SK-N-SH (cell line): ENCODE measurements at regions not wholly inside any gene's neighbourhood (a gene's known extent, or its start where the extent isn't known, plus 50 kb on each side); places are given as distances from the start of the nearest gene placed in this dataset.

Experiments
- CTCF ChIA-PET: fragments of 300-600, 350-600 bp; formaldehyde crosslinking; extraction: SDS; loops from one replicate; lab custom pipeline; 2021; lab: Yijun Ruan, JAX
- POLR2A ChIA-PET: fragments of 350-600 bp; sonication (Branson Sonifier 250); formaldehyde crosslinking; extraction: SDS; loops from one replicate; lab custom pipeline; 2020; ENCODE audit warnings: antibody characterized with exemption, inconsistent platforms; lab: Yijun Ruan, JAX
- DNase-seq: peaks from one replicate; pipeline ENCODE4 v3.0.0; 2012
- H2AFZ ChIP-seq: fragments of 200-600 bp; sonication (generic); 2 replicates; pipeline ENCODE4 v1.8.1; 2016; ENCODE audit warnings: antibody characterized with exemption, mild to moderate bottlenecking, low read depth
- H3F3A ChIP-seq: fragments of 200-600 bp; sonication (generic); replicated peaks from 2 replicates; pipeline ENCODE3; 2016; ENCODE audit warnings: antibody characterized with exemption, mild to moderate bottlenecking; ENCODE audit not compliant: insufficient read depth
- H3K27ac ChIP-seq, 2 experiments: fragments of 200-500 bp in 1 of 2; fragments of 200-600 bp in 1 of 2; sonication (Bioruptor generic) in 1 of 2; sonication (generic), shearing (Covaris generic) in 1 of 2; 2 replicates each; pipeline versions ENCODE4 v1.5.1 to v1.6.1; 2014 to 2016; ENCODE audit warnings: low read depth in 2 of 2, inconsistent platforms in 1 of 2, low read length in 1 of 2, mild to moderate bottlenecking in 1 of 2, mixed read lengths in 1 of 2
- H3K27me3 ChIP-seq: fragments of 200-600 bp; sonication (generic), shearing (Covaris generic); 2 replicates; pipeline ENCODE4 v1.6.1; 2016; ENCODE audit warnings: mixed run types; ENCODE audit not compliant: insufficient read depth
- H3K36me3 ChIP-seq, 2 experiments: fragments of 200-500 bp in 1 of 2; fragments of 200-600 bp in 1 of 2; sonication (Bioruptor generic) in 1 of 2; sonication (generic) in 1 of 2; replicated peaks in 1 of 2; 2 replicates each; pipeline versions ENCODE3 to v1.5.1; 2014 to 2016; ENCODE audit warnings: low read length in 1 of 2, mild to moderate bottlenecking in 1 of 2; ENCODE audit not compliant: insufficient read depth in 2 of 2, control insufficient read depth in 1 of 2
- H3K4me1 ChIP-seq, 2 experiments: fragments of 200-500 bp in 1 of 2; fragments of 200-600 bp in 1 of 2; sonication (Bioruptor generic) in 1 of 2; sonication (generic), shearing (Covaris generic) in 1 of 2; 2 replicates each; pipeline versions ENCODE4 v1.5.1 to v1.6.1; 2014 to 2016; ENCODE audit warnings: low read depth in 1 of 2, low read length in 1 of 2, mixed run types in 1 of 2; ENCODE audit not compliant: insufficient read depth in 2 of 2, control insufficient read depth in 1 of 2
- H3K4me2 ChIP-seq: fragments of 200-600 bp; sonication (generic), shearing (Covaris generic); 2 replicates; pipeline ENCODE4 v1.6.1; 2017; ENCODE audit warnings: mixed run types
- H3K4me3 ChIP-seq, 2 experiments: fragments of 200-500 bp in 1 of 2; fragments of 200-600 bp in 1 of 2; sonication (Bioruptor generic) in 1 of 2; sonication (generic), shearing (Covaris generic) in 1 of 2; 2 replicates each; pipeline versions ENCODE4 v1.5.1 to v1.8.1; 2014 to 2016; ENCODE audit warnings: low read depth in 2 of 2, inconsistent platforms in 1 of 2, low read length in 1 of 2, mild to moderate bottlenecking in 1 of 2, mixed read lengths in 1 of 2, moderate library complexity in 1 of 2
- H3K79me2 ChIP-seq: fragments of 200-600 bp; sonication (generic); 2 replicates; pipeline ENCODE4 v1.8.1; 2017; ENCODE audit warnings: mild to moderate bottlenecking; ENCODE audit not compliant: insufficient read depth
- H3K9ac ChIP-seq: fragments of 200-600 bp; sonication (generic); 2 replicates; pipeline ENCODE4 v1.6.1; 2017; ENCODE audit warnings: mixed run types
- H3K9me2 ChIP-seq: fragments of 200-600 bp; sonication (generic); 2 replicates; pipeline ENCODE4 v1.6.1; 2017; ENCODE audit warnings: mixed run types
- H3K9me3 ChIP-seq: fragments of 200-600 bp; sonication (generic); 2 replicates; pipeline ENCODE4 v1.6.1; 2017; ENCODE audit warnings: mixed run types, mild to moderate bottlenecking, moderate library complexity
- H4K20me1 ChIP-seq: fragments of 200-600 bp; sonication (generic); 2 replicates; pipeline ENCODE4 v1.6.1; 2017; ENCODE audit warnings: mild to moderate bottlenecking, mixed run types; ENCODE audit not compliant: insufficient read depth
- CHD2 ChIP-seq: fragments of 150-350 bp; IDR thresholded peaks from 2 replicates; pipeline ENCODE4 v1.6.1; 2018; ENCODE audit warnings: low read length; ENCODE audit not compliant: partially characterized antibody
- CTCF ChIP-seq: fragments of 200-600 bp; sonication (generic); IDR thresholded peaks from 2 replicates; pipeline ENCODE4 v1.6.1; 2017; ENCODE audit warnings: antibody characterized with exemption, mild to moderate bottlenecking, moderate library complexity
- FOSL2 ChIP-seq: IDR thresholded peaks from 2 replicates; pipeline ENCODE4 v1.4.0; 2012; ENCODE audit warnings: low read depth, mild to moderate bottlenecking, moderate library complexity, borderline replicate concordance
- FOXJ3 ChIP-seq: sonication (generic); formaldehyde crosslinking; IDR thresholded peaks from 2 replicates; pipeline ENCODE4 v1.5.1; 2020; ENCODE audit warnings: mild to moderate bottlenecking, missing genetic modification reagents
- FOXM1 ChIP-seq: IDR thresholded peaks from 2 replicates; pipeline ENCODE4 v1.4.0; 2012; ENCODE audit warnings: low read depth, mild to moderate bottlenecking
- GATA2 ChIP-seq: sonication (generic); formaldehyde crosslinking; IDR thresholded peaks from 2 replicates; pipeline ENCODE4 v1.5.0; 2020; ENCODE audit warnings: mild to moderate bottlenecking, missing genetic modification reagents
- NRF1 ChIP-seq: IDR thresholded peaks from 2 replicates; pipeline ENCODE4 v1.6.1; 2012; ENCODE audit warnings: low read depth, mild to moderate bottlenecking, low read length
- PBX3 ChIP-seq: IDR thresholded peaks from 2 replicates; pipeline ENCODE4; 2012
- REST ChIP-seq: IDR thresholded peaks from 2 replicates; pipeline ENCODE4 v1.6.1; 2012; ENCODE audit warnings: mild to moderate bottlenecking, low read depth, low read length, moderate library complexity
- SIN3A ChIP-seq: IDR thresholded peaks from 2 replicates; pipeline ENCODE4 v1.6.1; 2012; ENCODE audit warnings: low read depth, mild to moderate bottlenecking, low read length, moderate library complexity, borderline replicate concordance
- SMC3 ChIP-seq: IDR thresholded peaks from 2 replicates; pipeline ENCODE4 v1.6.1; 2012; ENCODE audit warnings: low read depth, low read length, improper control_type of control experiment
- TAF1 ChIP-seq: IDR thresholded peaks from 2 replicates; pipeline ENCODE4 v1.6.1; 2012; ENCODE audit warnings: low read depth, mild to moderate bottlenecking, low read length, moderate library complexity, borderline replicate concordance
- YY1 ChIP-seq: IDR thresholded peaks from 2 replicates; pipeline ENCODE4 v1.4.0; 2012; ENCODE audit warnings: low read depth, mild to moderate bottlenecking
- ZBTB33 ChIP-seq: IDR thresholded peaks from 2 replicates; pipeline ENCODE4 v1.4.0; 2012; ENCODE audit warnings: low read depth, borderline replicate concordance
- WGBS: methylation state at CpG from one replicate; pipeline ENCODE4 v1.1.6; 2017; ENCODE audit warnings: low lambda C conversion rate; 5-methylcytosine and 5-hydroxymethylcytosine counted together

GRCh38 chr2:45123521-45124191, 114.4 kb upstream of the SIX2 start:
- no peak for DNase-seq
- ChIA-PET CTCF (interaction anchor here (1.0 kb wide), 1 partner anchor 110 kb away, joined by 3 read pairs; no protein-coding TSS in a partner anchor), POLR2A (no interaction called here)
- Histone ChIP-seq H3K9me3 (no peaks in the 10 kb centered on the region), H3K27ac (no peak overlapping the region), H3K9ac (no peak overlapping the region), H3K4me3 (no peak overlapping the region), H3K36me3 (no peaks in the 10 kb centered on the region), H3K9me2 (no peaks in the 10 kb centered on the region), H4K20me1 (no peaks in the 10 kb centered on the region), H3F3A (peaks cover 14% of the 10 kb centered on the region), H3K27me3 (no peaks in the 10 kb centered on the region), H2AFZ (no peak overlapping the region), H3K4me2 (no peak overlapping the region), H3K79me2 (no peaks in the 10 kb centered on the region), H3K4me1 (peaks cover 0 to 27% of the 10 kb centered on the region in 2 experiments; a peak in 2 of 4 replicates)
- TF ChIP-seq CTCF (no peak), NRF1 (no peak), ZBTB33 (no peak), CHD2 (no peak), REST (no peak), GATA2 (CRISPR knock-in tag) (no peak), SMC3 (no peak), PBX3 (no peak), FOXJ3 (CRISPR knock-in tag) (no peak), SIN3A (no peak), TAF1 (no peak), FOSL2 (no peak), FOXM1 (no peak), YY1 (no peak)
- 83% methylated on average over 6 of the region's 6 CpGs for WGBS
